ENCODE measurements at regions not wholly inside any gene's neighbourhood (a gene's known extent, or its start where the extent isn't known, plus 50 kb on each side); places are given as distances from the start of the nearest gene placed in this dataset.

DNA sequence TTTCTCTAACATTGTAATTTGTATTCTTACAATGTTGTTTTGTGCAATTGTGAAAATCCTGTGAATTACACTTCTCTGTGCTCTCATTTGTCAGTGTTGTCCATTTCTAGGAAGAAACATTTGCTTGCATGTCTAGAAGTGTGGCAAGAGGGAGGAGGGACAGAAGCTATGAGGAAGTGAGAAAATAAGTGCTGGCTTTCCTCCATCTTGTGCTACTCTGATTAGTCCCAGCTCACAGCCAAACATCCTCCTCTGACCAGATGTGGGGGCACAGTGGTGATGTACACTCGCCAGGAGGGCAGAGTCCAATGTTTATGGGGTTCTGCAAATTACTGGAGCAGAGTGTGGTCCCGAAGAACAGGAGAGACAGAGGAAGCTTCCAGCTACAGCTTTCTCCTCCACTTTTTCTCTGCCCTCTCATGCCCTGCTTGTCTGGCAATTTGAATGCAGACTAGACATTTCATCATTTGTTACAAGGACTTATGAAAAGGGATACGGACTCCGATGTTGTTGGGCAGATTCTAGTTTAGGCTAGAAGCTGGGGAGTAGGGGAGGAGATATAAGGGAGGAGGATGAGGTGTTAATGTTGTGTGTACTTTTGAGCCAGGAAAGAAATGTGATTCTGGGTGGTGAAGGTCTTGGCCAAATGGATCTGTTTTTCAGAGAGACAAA lies 131.0 kb upstream of the C1GALT1 start:
- TF ChIP-seq, protein P1, sequence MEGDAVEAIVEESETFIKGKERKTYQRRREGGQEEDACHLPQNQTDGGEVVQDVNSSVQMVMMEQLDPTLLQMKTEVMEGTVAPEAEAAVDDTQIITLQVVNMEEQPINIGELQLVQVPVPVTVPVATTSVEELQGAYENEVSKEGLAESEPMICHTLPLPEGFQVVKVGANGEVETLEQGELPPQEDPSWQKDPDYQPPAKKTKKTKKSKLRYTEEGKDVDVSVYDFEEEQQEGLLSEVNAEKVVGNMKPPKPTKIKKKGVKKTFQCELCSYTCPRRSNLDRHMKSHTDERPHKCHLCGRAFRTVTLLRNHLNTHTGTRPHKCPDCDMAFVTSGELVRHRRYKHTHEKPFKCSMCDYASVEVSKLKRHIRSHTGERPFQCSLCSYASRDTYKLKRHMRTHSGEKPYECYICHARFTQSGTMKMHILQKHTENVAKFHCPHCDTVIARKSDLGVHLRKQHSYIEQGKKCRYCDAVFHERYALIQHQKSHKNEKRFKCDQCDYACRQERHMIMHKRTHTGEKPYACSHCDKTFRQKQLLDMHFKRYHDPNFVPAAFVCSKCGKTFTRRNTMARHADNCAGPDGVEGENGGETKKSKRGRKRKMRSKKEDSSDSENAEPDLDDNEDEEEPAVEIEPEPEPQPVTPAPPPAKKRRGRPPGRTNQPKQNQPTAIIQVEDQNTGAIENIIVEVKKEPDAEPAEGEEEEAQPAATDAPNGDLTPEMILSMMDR (IDR thresholded peaks at IDR 0.05) = no peak
- no peak for TF ChIP-seq ZFX (IDR thresholded peaks at IDR 0.05; ENCODE audit: borderline replicate concordance)
- no peak overlapping the region for H3K27ac ChIP-seq

DNA sequence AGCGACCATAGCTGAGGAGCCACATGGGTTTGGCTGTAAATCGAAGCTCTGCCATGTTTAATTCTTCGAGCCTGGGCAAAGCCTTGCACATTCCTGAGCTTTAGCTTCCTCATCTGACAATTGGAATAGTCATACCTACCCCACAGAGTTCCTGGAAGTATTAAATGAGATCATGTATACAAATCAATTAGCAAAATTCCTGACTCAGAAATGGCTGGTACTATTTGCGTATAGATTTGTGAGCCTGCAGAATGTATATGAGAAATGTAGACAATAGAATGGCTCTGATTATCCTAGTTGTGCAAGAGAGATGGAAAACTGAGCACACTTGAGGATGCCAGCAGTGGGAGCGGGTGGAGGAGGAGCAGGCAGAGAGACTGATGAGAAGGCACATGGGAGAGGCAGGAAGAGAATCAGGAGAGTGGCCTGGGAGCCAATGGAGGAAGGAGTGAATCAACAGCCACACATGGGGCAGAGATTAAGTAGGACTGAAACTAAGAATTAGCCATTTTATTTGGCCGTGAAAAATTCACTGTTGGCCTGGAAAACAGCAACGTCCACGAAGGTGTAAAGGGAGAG lies 128.0 kb upstream of the C1GALT1 start:
- H3K27ac ChIP-seq = no peak overlapping the region
- TF ChIP-seq, protein P1 (IDR thresholded peaks at IDR 0.05) = no peak
- no peak for TF ChIP-seq ZFX (IDR thresholded peaks at IDR 0.05; ENCODE audit: borderline replicate concordance)

DNA sequence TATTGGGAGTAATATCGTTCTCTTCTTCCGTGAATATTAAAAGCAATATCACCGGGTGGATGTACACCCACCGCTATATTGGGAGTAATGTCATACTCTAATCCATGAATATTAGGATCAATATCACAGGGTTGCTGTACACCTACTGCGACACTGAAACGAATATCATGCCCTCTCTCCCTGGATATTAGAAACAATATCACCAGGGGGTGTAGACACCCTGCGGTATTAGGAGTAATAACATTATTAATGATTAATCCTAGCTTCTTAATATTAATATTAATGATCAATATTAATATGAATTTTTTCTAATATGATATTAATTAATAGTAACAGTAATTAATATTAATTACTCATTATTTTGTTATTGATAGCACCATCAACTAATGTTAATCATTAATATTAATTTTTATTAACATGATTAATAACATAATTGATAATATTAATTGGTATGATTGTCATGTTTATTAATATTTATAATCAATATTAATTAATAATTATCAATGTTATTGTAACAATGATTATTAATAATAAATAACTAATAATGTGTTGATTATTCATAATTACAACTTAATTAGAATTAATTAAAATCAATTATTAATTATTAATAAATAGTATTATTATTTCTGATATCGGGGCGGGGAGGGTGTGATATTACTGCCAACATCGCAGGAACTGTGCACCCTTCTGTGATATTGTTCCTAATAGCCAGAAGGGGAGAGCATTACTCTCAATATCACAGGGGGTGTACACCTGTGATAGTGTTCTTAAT lies 121.3 kb upstream of the C1GALT1 start:
- H3K27ac ChIP-seq = no peak overlapping the region
- no peak for TF ChIP-seq ZFX (IDR thresholded peaks at IDR 0.05; ENCODE audit: borderline replicate concordance)
- TF ChIP-seq, protein P1 (IDR thresholded peaks at IDR 0.05) = no peak

DNA sequence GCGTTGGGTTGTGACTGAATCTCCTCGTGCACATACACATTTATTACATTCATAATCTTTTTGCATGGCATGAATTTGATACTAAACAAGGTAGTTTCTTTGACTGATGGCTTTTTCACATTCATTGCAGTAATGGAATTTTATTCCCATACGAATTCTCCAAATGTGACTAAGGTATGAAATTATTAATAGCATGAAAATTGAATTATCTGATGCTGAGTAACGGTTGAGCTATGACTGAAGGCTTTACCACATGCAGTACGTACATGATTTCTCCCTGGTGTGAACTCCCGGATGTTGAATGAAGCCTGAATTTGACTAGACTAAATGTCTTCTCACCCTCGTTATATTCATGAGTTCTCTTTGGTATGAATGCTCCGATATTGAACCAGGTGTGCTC lies 104.4 kb upstream of the C1GALT1 start:
- TF ChIP-seq, protein P1 (IDR thresholded peaks at IDR 0.05) = no peak
- no peak for TF ChIP-seq ZFX (IDR thresholded peaks at IDR 0.05; ENCODE audit: borderline replicate concordance)

DNA sequence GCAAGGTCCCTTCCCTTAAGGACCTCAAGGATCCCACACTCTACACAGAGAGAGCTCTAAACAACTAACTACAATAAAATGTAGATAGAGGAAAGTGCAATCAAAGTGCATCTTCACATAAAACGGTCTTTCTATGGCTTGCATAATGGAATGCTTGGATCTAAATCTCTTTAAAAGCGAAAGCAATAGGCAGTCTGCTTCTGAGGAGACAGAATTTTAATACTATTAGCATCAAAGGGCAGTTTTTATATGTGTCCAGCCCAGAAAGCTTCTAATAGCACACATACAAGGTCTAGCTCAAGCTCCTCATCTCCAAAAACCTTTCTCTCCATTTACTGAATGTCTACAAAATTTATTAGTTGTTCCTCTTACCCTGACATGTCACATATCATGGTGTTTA lies 101.5 kb upstream of the C1GALT1 start:
- TF ChIP-seq, protein P1 (IDR thresholded peaks at IDR 0.05) = no peak
- no peak for TF ChIP-seq ZFX (IDR thresholded peaks at IDR 0.05; ENCODE audit: borderline replicate concordance)
- no peak overlapping the region for H3K27ac ChIP-seq

More for the DNA sequence above, 104.4 kb upstream of the C1GALT1 start:
- H3K27ac ChIP-seq = no peak overlapping the region

DNA sequence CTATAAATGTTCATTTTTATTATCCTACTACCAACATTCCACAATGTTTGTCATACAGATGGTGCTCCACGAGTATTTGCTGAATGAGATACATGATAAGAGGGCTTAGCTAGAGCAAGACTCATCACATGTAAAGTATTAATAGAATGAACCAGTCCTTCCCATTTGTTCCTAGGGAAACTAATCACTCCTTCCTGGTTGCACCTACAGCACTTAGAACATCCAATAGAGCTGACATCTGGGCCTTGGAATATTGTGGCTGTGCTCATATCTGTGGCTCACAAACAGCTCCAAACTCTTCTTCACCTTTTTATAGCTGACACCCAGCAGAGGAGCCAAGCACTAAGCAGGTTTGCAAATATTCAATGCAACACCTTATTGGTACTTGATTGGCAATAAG lies 91.9 kb upstream of the C1GALT1 start:
- no peak for TF ChIP-seq ZFX (IDR thresholded peaks at IDR 0.05; ENCODE audit: borderline replicate concordance)
- TF ChIP-seq, protein P1 (IDR thresholded peaks at IDR 0.05) = no peak
- no peak overlapping the region for H3K27ac ChIP-seq
